ENCODE measurements at regions not wholly inside any gene's neighbourhood (a gene's known extent, or its start where the extent isn't known, plus 50 kb on each side); places are given as distances from the start of the nearest gene placed in this dataset.

- DNase-seq (ENCODE audit: low read depth in 3 of 3), result no peak
Observed at GRCh38 chr22:48247829-48248228, 1485.4 kb downstream of the TBC1D22A start.

- no peak for DNase-seq (ENCODE audit: low read depth in 3 of 3)
Observed at GRCh38 chr22:48245196-48245485, 1482.7 kb downstream of the TBC1D22A start.

GRCh38 chr22:48244388-48245195, 1482.1 kb downstream of the TBC1D22A start:
- no peak for DNase-seq (ENCODE audit: low read depth in 3 of 3)

GRCh38 chr22:48242461-48242864, 1480.0 kb downstream of the TBC1D22A start:
- no peak for DNase-seq (ENCODE audit: low read depth in 3 of 3)

- DNase-seq (ENCODE audit: low read depth in 3 of 3), result no peak
Observed at GRCh38 chr22:48241658-48242057, 1479.2 kb downstream of the TBC1D22A start.

- DNase-seq (ENCODE audit: low read depth in 3 of 3), result no peak
Observed at GRCh38 chr22:48240935-48241230, 1478.4 kb downstream of the TBC1D22A start.

GRCh38 chr22:48240148-48240934, 1477.9 kb downstream of the TBC1D22A start:
- no peak for DNase-seq (ENCODE audit: low read depth in 3 of 3)

GRCh38 chr22:48239461-48240147, 1477.2 kb downstream of the TBC1D22A start:
- no peak for DNase-seq (ENCODE audit: low read depth in 3 of 3)

- no peak for DNase-seq (ENCODE audit: low read depth in 3 of 3)
Observed at GRCh38 chr22:48238966-48239365, 1476.5 kb downstream of the TBC1D22A start.

- no peak for DNase-seq (ENCODE audit: low read depth in 3 of 3)
Observed at GRCh38 chr22:48238284-48238915, 1476.0 kb downstream of the TBC1D22A start.

GRCh38 chr22:48237466-48238283, 1475.2 kb downstream of the TBC1D22A start:
- DNase-seq (ENCODE audit: low read depth in 3 of 3), result no peak

GRCh38 chr22:48236261-48236660, 1473.8 kb downstream of the TBC1D22A start:
- DNase-seq (ENCODE audit: low read depth in 3 of 3), result no peak

- no peak for DNase-seq (ENCODE audit: low read depth in 3 of 3)
Observed at GRCh38 chr22:48235744-48236143, 1473.3 kb downstream of the TBC1D22A start.

GRCh38 chr22:48234011-48234410, 1471.6 kb downstream of the TBC1D22A start:
- DNase-seq (ENCODE audit: low read depth in 3 of 3), result no peak

GRCh38 chr22:48233586-48233985, 1471.1 kb downstream of the TBC1D22A start:
- DNase-seq (ENCODE audit: low read depth in 3 of 3), result no peak

- no peak for DNase-seq (ENCODE audit: low read depth in 3 of 3)
Observed at GRCh38 chr22:48228468-48228867, 1466.0 kb downstream of the TBC1D22A start.

GRCh38 chr22:48227341-48228018, 1465.0 kb downstream of the TBC1D22A start:
- DNase-seq (ENCODE audit: low read depth in 3 of 3), result no peak

GRCh38 chr22:48226026-48227013, 1463.9 kb downstream of the TBC1D22A start:
- no peak for DNase-seq (ENCODE audit: low read depth in 3 of 3)

GRCh38 chr22:48224332-48224731, 1461.9 kb downstream of the TBC1D22A start:
- no peak for DNase-seq (ENCODE audit: low read depth in 3 of 3)
